SU-DHL-6 (cell line): ENCODE measurements at regions not wholly inside any gene's neighbourhood (a gene's known extent, or its start where the extent isn't known, plus 50 kb on each side); places are given as distances from the start of the nearest gene placed in this dataset.

Source experiments
- H2AFZ ChIP-seq: fragments of 200-600 bp; sonication (generic); 2 replicates; pipeline ENCODE4 v1.6.1; 2014; ENCODE audit warnings: low read depth, mild to moderate bottlenecking, moderate library complexity, mixed read lengths, antibody characterized with exemption, low read length; ENCODE audit not compliant: severe bottlenecking
- H3F3A ChIP-seq: fragments of 200-600 bp; shearing (Covaris generic); 2 replicates; pipeline ENCODE4 v1.6.0; 2016; ENCODE audit warnings: antibody characterized with exemption, mild to moderate bottlenecking; ENCODE audit not compliant: insufficient read depth
- H3K27ac ChIP-seq: fragments of 200-600 bp; sonication (generic); 2 replicates; pipeline ENCODE4 v1.5.1; 2016; ENCODE audit warnings: low read depth, mild to moderate bottlenecking, low read length, moderate library complexity, mixed read lengths
- H3K27me3 ChIP-seq: fragments of 200-600 bp; sonication (generic), shearing (Covaris generic); 2 replicates; pipeline ENCODE4 v1.6.0; 2014; ENCODE audit warnings: mild to moderate bottlenecking, low read length
- H3K36me3 ChIP-seq: fragments of 200-600 bp; sonication (generic); 2 replicates; pipeline ENCODE4 v1.6.1; 2014; ENCODE audit warnings: mild to moderate bottlenecking, low read length, mixed read lengths
- H3K4me2 ChIP-seq: fragments of 300-600, 200-600 bp; shearing (Covaris generic), sonication (generic); 2 replicates; pipeline ENCODE4 v1.6.0; 2014; ENCODE audit warnings: low read length, low read depth, mild to moderate bottlenecking; ENCODE audit not compliant: poor library complexity, severe bottlenecking
- H3K4me3 ChIP-seq: fragments of 200-600 bp; sonication (generic); 2 replicates; pipeline ENCODE4 v1.5.1; 2014; ENCODE audit warnings: antibody characterized with exemption, low read length, mild to moderate bottlenecking, mixed read lengths; ENCODE audit not compliant: insufficient read depth, poor library complexity, severe bottlenecking
- H3K79me2 ChIP-seq: fragments of 200-600 bp; sonication (generic); 2 replicates; pipeline ENCODE4 v1.6.1; 2014; ENCODE audit warnings: mild to moderate bottlenecking, low read length, moderate library complexity; ENCODE audit not compliant: insufficient read depth
- H3K9ac ChIP-seq: fragments of 200-600 bp; sonication (generic); 2 replicates; pipeline ENCODE4 v1.7.0; 2014; ENCODE audit warnings: mild to moderate bottlenecking, low read length
- H3K9me2 ChIP-seq: fragments of 200-600 bp; sonication (generic); replicated peaks from 2 replicates; pipeline ENCODE4 v1.6.1; 2014; ENCODE audit warnings: low read length; ENCODE audit not compliant: insufficient read depth
- H3K9me3 ChIP-seq: fragments of 200-600 bp; sonication (generic); 2 replicates; pipeline ENCODE4 v1.6.1; 2014; ENCODE audit warnings: low read length, mixed read lengths; ENCODE audit not compliant: insufficient read depth
- H4K20me1 ChIP-seq: fragments of 200-600 bp; sonication (generic); 2 replicates; pipeline ENCODE4 v1.6.1; 2014; ENCODE audit warnings: low read depth, mild to moderate bottlenecking, antibody characterized with exemption, low read length, moderate library complexity, mixed read lengths
- CTCF ChIP-seq: fragments of 200-600 bp; sonication (generic); IDR thresholded peaks from one replicate; pipeline ENCODE4 v1.5.1; 2017; ENCODE audit warnings: antibody characterized with exemption, mild to moderate bottlenecking, low read length, moderate library complexity; ENCODE audit not compliant: insufficient read depth, poor library complexity, severe bottlenecking
- EZH2phosphoT487 ChIP-seq: fragments of 200-600 bp; sonication (generic), shearing (Covaris generic); conservative IDR thresholded peaks from 2 replicates; pipeline ENCODE4 v1.6.1; 2018; ENCODE audit warnings: mild to moderate bottlenecking, antibody characterized with exemption, low read length, moderate library complexity, mixed read lengths

- H3K9ac ChIP-seq = no peak overlapping the region
- H3F3A ChIP-seq = no peaks in the 10 kb centered on the region
- H4K20me1 ChIP-seq = no peaks in the 10 kb centered on the region
- no peaks in the 10 kb centered on the region for H3K9me2 ChIP-seq
- H3K9me3 ChIP-seq = no peaks in the 10 kb centered on the region
- H3K27me3 ChIP-seq = no peaks in the 10 kb centered on the region
- no peak overlapping the region for H3K4me3 ChIP-seq
- H3K27ac ChIP-seq = no peak overlapping the region
- H3K36me3 ChIP-seq = no peaks in the 10 kb centered on the region
- TF ChIP-seq CTCF = no peak
- TF ChIP-seq EZH2phosphoT487 = no peak
- H3K79me2 ChIP-seq = no peaks in the 10 kb centered on the region
- no peak overlapping the region for H2AFZ ChIP-seq
- no peak overlapping the region for H3K4me2 ChIP-seq
Measured at GRCh38 chr9:104027295-104027694, 66.8 kb upstream of the SMC2 start.

- Histone ChIP-seq H3F3A (no peaks in the 10 kb centered on the region), H3K27me3 (no peaks in the 10 kb centered on the region), H4K20me1 (no peaks in the 10 kb centered on the region), H2AFZ (no peak overlapping the region), H3K4me3 (no peak overlapping the region), H3K79me2 (no peaks in the 10 kb centered on the region), H3K9me3 (no peaks in the 10 kb centered on the region), H3K27ac (no peak overlapping the region), H3K9ac (no peak overlapping the region), H3K36me3 (no peaks in the 10 kb centered on the region), H3K4me2 (no peak overlapping the region), H3K9me2 (no peaks in the 10 kb centered on the region)
- no peak for TF ChIP-seq EZH2phosphoT487
- no peak for TF ChIP-seq CTCF
Measured at GRCh38 chr9:104028827-104029226, 65.3 kb upstream of the SMC2 start.
